Fibroblast of pulmonary artery (primary cell): ENCODE measurements at regions not wholly inside any gene's neighbourhood (a gene's known extent, or its start where the extent isn't known, plus 50 kb on each side); places are given as distances from the start of the nearest gene placed in this dataset.

Experiments
- DNase-seq: peaks from one replicate; pipeline ENCODE4 v3.0.0-alpha.2; 2010; ENCODE audit warnings: low read depth
- H3K4me3 ChIP-seq: replicated peaks from 2 replicates; pipeline ENCODE4 v1.5.1; 2011; ENCODE audit warnings: low read depth, mild to moderate bottlenecking, control low read depth, low read length, moderate library complexity
- CTCF ChIP-seq: IDR thresholded peaks from 2 replicates; pipeline ENCODE4 v1.5.1; 2011; ENCODE audit warnings: mild to moderate bottlenecking, control low read depth, low read length, inconsistent platforms; ENCODE audit errors: missing control alignments

GRCh38 chr3:18127859-18128681 is 297.1 kb downstream of the SATB1 start:
- H3K4me3 ChIP-seq: no peak overlapping the region
- DNase-seq: peak; percentile 10

GRCh38 chr3:18127174-18127858 is 297.8 kb downstream of the SATB1 start:
- no peak for DNase-seq
- TF ChIP-seq CTCF: no peak
- no peak overlapping the region for H3K4me3 ChIP-seq

More at GRCh38 chr3:18127859-18128681, 297.1 kb downstream of the SATB1 start:
- no peak for TF ChIP-seq CTCF

DNA sequence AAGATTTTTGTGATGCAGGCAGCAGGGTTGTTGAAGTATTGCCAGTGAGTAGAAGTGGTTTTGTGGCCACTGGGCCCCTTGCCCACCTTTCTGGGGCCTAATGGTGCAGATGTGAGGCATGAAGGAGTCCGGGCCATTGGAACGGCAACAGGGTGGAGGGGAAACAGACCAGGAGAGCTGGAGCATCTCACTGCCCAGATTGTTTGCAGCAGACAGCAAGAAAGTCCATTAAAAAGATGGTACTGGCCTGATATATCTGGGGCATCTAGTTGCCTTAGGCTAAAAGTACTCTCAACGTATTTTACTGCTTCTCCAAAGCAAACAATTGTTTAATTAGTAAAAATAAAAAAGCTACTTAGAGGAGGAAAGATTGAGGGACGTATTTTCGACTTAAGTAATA is 298.4 kb downstream of the SATB1 start:
- no peak overlapping the region for H3K4me3 ChIP-seq
- DNase-seq: no peak

DNA sequence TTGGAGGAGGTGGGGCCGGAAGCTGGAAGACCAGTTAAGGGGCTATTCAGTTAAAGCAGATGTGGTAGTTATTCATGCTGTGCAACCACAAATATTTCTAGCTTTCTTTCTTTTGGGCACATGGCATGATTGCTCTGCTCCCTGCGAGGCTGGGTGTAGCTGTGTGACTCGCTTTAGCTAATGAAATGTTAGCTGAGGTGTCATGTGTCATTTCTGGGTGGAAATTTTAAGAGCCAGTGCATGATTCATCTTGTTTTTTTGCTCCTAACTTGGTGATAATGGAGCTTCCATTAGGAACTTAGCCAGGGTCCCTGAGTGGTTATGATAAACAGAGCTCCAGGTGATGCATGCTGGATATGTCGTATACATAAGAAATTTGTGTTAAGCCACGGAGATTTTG is 300.6 kb downstream of the SATB1 start:
- no peak overlapping the region for H3K4me3 ChIP-seq
- no peak for TF ChIP-seq CTCF
- peak; percentile 29 for DNase-seq

More for the DNA sequence above, 298.4 kb downstream of the SATB1 start:
- TF ChIP-seq CTCF: no peak

DNA sequence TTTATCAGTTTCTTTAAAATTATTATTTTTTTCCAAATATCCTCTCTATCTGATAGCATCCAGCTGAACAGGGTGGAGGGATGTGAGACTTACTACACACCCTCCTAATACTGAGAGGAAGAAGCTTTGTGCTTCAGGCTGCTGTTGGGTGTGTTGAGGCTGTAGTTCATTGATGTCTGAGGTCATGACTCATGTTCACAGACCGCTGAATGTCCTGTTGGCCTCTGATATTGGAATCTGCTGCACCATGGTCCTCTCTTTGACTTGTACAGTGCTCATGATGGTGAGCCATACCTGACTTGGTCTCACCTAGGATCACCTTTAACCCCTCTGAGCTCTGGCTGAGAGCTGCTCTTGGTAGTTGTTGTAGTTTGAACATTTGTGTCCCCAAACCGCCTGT is 302.9 kb downstream of the SATB1 start:
- DNase-seq: no peak
- no peak overlapping the region for H3K4me3 ChIP-seq
- no peak for TF ChIP-seq CTCF

GRCh38 chr3:18121020-18121419 is 304.1 kb downstream of the SATB1 start:
- H3K4me3 ChIP-seq: no peak overlapping the region
- no peak for DNase-seq
- no peak for TF ChIP-seq CTCF
